HS-27A (cell line): ENCODE measurements at regions not wholly inside any gene's neighbourhood (a gene's known extent, or its start where the extent isn't known, plus 50 kb on each side); places are given as distances from the start of the nearest gene placed in this dataset.

Experiments
- DNase-seq: peaks from one replicate; pipeline ENCODE4 v3.0.0-alpha.2; 2012; ENCODE audit warnings: low read depth, missing footprints

- DNase-seq: no peak
Measured at GRCh38 chr5:165560648-165561047, 2055.2 kb downstream of the MAT2B start.

GRCh38 chr5:165565911-165566310 lies 2060.5 kb downstream of the MAT2B start:
- DNase-seq: no peak

DNA sequence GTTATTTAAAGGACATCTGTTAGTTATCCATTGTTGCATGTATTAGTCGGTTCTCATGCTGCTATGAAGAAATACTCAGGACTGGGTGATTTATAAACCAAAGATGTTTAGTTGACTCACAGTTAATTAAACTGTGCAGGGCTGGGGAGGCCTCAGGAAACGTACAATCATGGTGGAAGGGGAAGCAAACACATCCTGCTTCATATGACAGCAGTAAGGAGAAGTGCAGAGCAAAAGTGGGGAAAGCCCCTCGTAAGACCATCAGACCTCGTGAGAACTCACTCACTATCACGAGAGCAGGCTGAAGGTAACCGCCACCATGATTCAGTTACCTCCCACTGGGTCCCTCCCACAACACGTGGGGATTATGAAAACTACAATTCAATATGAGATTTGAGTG lies 2064.1 kb downstream of the MAT2B start:
- no peak for DNase-seq

- no peak for DNase-seq
Measured at GRCh38 chr5:165573445-165573844, 2068.0 kb downstream of the MAT2B start.

DNA sequence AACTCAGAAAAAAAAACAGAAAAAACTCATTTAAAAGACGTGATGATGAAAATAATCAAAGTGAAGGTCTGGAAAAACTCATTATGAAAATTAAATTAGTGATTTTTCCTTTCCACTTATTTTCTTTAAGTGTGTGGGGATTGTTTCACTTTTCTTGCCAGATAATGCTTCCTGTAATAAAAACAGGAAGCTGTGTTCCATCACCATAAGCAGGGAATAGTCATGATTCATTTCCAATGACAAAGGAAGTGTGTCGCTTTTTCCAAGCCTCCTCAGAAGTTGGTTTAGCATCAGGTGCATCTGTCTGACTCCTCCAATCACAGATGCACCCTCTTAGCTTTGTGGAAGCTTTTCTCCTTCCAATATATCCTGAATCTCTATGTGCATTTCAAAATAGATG lies 2068.7 kb downstream of the MAT2B start:
- no peak for DNase-seq

DNA sequence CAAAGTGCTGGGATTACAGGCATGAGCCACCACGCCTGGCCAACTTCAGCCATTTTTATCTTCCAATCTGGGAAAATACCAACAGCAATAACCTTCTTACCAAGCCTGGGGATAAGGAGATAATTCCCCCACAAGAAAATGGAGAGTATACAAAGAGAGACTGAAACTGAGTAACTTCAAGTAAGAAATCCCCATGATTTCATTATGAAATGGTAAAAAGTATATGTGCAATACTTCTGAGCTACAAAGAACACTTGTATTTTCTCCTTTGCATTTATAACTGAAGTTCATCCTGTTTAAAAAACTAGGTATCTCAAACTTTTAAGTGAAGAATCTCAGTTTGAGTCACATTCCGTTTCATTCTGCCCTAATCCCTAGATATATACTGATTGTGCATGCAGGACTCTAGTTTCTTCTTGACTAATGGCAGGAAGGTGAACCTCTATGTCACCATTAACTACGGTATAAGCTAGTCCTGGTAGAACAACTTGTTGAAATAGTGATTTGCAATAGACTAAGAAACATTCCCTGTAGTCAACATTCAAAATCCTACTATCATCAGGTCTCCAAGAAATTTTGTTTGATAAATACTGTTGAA lies 2071.4 kb downstream of the MAT2B start:
- DNase-seq: no peak

GRCh38 chr5:165579911-165580310 lies 2074.5 kb downstream of the MAT2B start:
- no peak for DNase-seq

- DNase-seq: no peak
Measured at GRCh38 chr5:165594693-165595092, 2089.3 kb downstream of the MAT2B start.

DNA sequence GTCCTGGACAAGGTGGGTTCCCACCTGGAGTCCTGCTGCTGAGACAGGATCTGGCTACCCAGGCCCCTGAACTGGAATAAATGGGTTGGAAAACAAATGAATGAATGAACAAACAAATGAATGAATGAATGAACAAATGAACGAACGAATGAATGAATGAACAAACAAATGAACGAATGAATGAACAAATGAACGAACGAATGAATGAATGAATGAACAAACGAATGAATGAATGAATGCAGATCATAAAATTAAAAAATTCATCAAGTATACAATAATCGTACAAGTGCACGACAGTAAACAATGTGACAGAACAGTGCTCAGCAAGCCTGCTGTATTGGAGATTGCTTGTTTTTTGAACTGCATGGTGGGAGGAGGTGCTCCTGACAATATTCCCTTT lies 2097.1 kb downstream of the MAT2B start:
- no peak for DNase-seq

- DNase-seq: no peak
Measured at GRCh38 chr5:165607026-165607425, 2101.6 kb downstream of the MAT2B start.

DNA sequence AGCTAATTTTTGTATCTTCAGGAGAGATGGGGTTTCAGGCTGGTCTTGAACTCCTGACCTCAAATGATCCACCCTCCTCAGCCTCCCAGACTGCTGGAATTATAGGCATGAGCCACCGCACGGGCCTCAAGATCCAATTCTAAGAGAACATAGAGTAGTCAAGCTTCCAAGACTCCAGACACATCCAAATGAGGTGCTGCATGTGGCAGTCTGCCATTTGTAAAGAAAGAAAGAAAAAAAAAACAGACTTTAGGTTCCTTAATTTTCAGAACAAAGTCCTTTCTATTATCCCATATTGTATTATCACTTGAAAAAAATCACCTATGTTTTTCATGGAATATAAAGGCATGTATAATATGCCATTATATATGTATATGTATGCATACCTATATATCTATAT lies 2104.5 kb downstream of the MAT2B start:
- DNase-seq: no peak

DNA sequence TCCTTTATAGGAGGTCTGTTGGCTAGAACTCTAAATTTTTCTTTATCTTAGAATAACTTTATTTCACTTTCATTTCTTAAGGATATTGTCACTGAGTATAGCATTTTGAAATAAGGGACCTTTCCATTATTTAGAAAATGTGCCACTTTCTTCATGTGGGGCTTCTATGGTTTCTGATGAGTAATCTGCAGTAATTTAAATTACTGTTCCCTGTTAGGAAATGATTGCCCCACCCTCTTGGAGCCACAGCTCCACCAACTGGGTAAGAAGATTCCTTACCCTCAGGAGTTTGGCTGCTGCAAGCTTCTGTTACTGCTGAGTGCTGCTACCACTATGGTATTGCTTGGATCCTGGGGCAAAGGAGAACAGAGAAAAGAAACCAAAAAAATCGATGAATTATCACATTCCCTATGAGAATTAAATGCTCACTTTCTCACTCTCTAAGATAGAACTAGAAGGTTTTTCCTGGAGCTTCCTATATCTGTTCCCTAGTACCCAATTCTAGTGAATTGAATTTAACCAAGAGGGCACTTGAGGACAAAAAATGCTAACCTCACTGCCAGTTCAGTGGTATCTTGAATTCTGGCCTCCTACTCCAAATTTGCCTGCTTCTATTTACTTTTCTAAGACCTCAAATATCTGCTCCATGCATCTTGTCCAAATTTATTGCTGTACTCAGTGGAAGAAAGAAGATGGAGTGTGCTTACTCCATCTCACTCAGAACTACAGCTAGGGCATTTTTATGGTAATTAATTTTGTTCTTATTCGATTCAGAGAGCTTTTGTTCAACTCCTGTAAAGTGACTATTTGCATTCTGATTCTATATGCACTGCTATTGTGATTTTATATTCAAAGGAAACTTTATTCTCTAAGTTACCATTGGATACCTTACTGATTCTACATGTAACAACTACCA lies 2111.3 kb downstream of the MAT2B start:
- no peak for DNase-seq

DNA sequence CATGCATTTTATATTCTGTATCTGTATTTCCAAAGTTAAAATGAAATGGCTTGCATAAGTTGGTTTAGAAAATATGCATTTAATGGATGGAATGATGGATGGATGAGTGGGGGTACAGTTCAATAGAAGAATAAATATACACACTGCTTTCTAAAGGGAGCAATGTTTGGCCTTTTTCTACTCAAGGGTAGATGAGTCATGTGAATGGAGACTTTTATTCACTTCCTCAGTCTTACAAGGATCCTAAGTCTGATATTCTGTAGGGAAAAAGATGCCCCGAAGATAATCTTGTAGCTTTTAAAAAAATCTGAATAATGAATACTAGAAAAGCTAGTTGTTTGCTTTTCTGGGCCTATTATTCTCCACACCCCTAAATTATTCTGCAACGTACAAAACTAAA lies 2112.1 kb downstream of the MAT2B start:
- DNase-seq: no peak

DNA sequence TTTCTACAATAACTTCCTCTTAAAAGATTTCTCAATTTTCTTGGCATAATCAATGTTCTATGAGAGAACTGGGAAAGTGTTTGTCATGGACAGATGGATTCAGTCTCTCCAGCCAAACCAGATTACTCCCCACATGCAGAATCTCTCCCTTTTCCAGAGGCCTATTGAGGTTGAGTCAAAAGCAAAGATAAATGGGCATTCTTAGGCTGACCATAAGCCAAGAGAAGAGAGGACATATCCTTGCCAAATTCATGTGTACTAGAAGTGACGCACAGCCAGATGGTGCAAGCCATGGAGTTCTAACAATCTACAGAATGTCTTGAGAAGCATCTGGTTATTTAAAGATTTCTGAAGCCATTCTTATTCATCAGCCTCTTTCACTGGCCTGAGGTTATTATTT lies 2115.0 kb downstream of the MAT2B start:
- no peak for DNase-seq

DNA sequence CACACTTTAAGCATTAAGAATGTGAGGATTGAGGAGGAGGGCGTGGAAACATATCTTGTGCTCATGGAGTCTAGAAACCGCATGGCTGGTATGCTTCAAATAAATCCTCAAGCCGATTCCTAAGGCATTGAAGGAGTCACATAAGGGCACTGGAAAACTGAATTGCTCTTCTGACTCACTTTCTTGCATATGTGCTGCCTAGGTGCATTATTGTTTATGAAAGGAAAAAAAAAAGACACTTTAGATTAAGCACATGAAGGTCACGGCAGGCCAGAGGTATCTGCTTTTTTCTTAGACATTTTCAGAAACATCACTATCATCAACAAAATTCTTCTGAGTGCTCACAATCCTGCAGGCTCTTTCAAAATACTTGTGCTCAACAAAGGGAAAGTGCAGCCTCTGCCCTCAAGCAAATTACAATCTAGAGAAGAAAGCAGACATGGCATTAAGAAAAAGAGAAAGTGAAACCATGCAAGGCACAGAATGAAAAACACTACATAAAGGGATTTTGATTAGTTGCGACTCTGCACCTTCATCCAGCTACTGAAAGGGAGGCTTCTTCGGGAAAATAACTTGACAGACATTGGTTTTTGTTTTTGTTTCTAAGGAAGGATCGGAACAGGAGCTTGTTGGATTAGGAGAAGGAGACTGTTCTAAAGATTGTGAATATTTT lies 2117.6 kb downstream of the MAT2B start:
- DNase-seq: no peak

DNA sequence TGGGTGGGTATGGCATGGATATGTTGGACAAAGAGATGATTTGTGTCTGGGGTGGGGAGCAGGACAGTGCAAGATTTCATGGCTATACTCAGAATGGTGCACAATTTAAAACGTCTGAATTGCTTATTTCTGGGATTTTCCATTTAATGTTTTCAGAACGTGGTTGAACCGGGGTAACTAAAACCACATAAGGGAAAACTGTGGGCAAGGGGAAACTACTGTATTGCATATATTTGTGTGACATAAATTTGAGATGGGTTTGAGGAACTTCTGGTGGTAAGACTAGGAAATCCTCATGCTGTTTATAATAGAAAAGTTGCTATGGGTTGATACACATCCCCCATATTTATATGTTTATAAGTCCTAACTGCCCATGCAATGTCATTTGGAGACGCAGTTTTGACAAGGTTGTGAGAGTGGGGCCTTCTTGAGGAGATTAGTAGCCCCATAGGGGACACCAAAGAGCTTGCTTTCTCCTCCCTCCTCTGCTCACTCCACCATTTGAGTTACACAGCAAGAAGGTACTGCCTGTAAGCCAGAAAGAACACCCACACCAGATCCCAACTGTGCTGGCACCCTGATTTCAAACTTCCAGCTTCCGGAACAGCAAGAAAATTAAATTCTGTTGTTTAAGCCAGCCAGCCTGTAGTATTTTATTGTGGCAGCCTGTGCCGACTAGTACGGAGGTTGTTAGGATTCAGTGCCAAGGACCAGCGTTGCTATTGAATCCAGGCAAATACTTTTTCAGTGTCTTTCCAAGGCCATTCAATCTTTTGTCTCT lies 2118.9 kb downstream of the MAT2B start:
- DNase-seq: no peak

- DNase-seq: no peak
Measured at GRCh38 chr5:165626161-165626560, 2120.7 kb downstream of the MAT2B start.

GRCh38 chr5:165627548-165628170 lies 2122.2 kb downstream of the MAT2B start:
- DNase-seq: no peak

- no peak for DNase-seq
Measured at GRCh38 chr5:165630261-165630778, 2124.9 kb downstream of the MAT2B start.

- DNase-seq: no peak
Measured at GRCh38 chr5:165631235-165631634, 2125.8 kb downstream of the MAT2B start.

DNA sequence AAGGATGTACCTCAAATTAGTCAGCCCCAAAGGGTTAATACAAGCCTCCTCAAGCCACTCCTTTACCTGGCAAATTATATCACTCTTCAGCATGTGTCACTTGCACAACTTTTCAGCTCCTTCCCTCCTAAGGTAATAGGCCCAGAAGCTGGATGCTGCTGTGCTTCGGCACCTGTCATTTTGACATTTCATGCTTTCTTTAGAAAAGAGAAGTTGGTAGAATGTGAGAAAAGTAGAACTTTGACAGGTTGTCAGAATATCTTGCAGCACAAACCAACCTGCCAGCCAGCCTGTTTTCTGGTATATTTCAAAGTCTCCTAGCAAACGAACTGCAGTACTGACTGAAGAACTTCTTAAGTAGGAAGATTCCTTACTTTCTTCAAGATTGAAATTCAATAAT lies 2136.9 kb downstream of the MAT2B start:
- DNase-seq: no peak
